NCI-H2227 treated with DMSO at 0.1 percent for 48 hours (cell line): ENCODE measurements at regions not wholly inside any gene's neighbourhood (a gene's known extent, or its start where the extent isn't known, plus 50 kb on each side); places are given as distances from the start of the nearest gene placed in this dataset.

Source experiments
- DNase-seq: peaks from one replicate; lab custom pipeline; 2025; lab: John Stamatoyannopoulos, UW

- DNase-seq: no peak
These were observed 443.0 kb upstream of the RUNX1 start for GRCh38 chr21:35491920-35492678.

- no peak for DNase-seq
These were observed 442.0 kb upstream of the RUNX1 start for GRCh38 chr21:35491114-35491513.

GRCh38 chr21:35489389-35489980 is 440.4 kb upstream of the RUNX1 start:
- no peak for DNase-seq

- no peak for DNase-seq
These were observed 439.8 kb upstream of the RUNX1 start for GRCh38 chr21:35488946-35489345.

- no peak for DNase-seq
These were observed 436.3 kb upstream of the RUNX1 start for GRCh38 chr21:35485364-35485763.

- no peak for DNase-seq
These were observed 435.7 kb upstream of the RUNX1 start for GRCh38 chr21:35484851-35485250.

- no peak for DNase-seq
These were observed 434.9 kb upstream of the RUNX1 start for GRCh38 chr21:35484032-35484431.

- no peak for DNase-seq
These were observed 434.0 kb upstream of the RUNX1 start for GRCh38 chr21:35482933-35483662.

GRCh38 chr21:35482096-35482495 is 433.0 kb upstream of the RUNX1 start:
- no peak for DNase-seq

- DNase-seq: no peak
These were observed 431.9 kb upstream of the RUNX1 start for GRCh38 chr21:35481005-35481404.

GRCh38 chr21:35479529-35479928 is 430.4 kb upstream of the RUNX1 start:
- no peak for DNase-seq

- DNase-seq: no peak
These were observed 430.0 kb upstream of the RUNX1 start for GRCh38 chr21:35479065-35479448.

GRCh38 chr21:35478161-35479064 is 429.3 kb upstream of the RUNX1 start:
- no peak for DNase-seq

GRCh38 chr21:35477622-35478021 is 428.5 kb upstream of the RUNX1 start:
- DNase-seq: no peak

- no peak for DNase-seq
These were observed 427.7 kb upstream of the RUNX1 start for GRCh38 chr21:35476621-35477395.

- no peak for DNase-seq
These were observed 426.7 kb upstream of the RUNX1 start for GRCh38 chr21:35475762-35476161.

- DNase-seq: no peak
These were observed 425.9 kb upstream of the RUNX1 start for GRCh38 chr21:35475009-35475408.

GRCh38 chr21:35473496-35473895 is 424.4 kb upstream of the RUNX1 start:
- DNase-seq: no peak

- DNase-seq: no peak
These were observed 421.4 kb upstream of the RUNX1 start for GRCh38 chr21:35470522-35470921.

- DNase-seq: no peak
These were observed 420.4 kb upstream of the RUNX1 start for GRCh38 chr21:35469498-35469897.

GRCh38 chr21:35468991-35469390 is 419.9 kb upstream of the RUNX1 start:
- DNase-seq: no peak
